PFSK-1 (cell line): ENCODE measurements at regions not wholly inside any gene's neighbourhood (a gene's known extent, or its start where the extent isn't known, plus 50 kb on each side); places are given as distances from the start of the nearest gene placed in this dataset.

Experiments used
- FOXP2 ChIP-seq: optimal IDR thresholded peaks from 2 replicates; pipeline ENCODE3; 2011; ENCODE audit warnings: borderline replicate concordance, control low read depth, inconsistent platforms; ENCODE audit not compliant: insufficient read depth; ENCODE audit errors: extremely low read length, extremely low read depth
- POLR2AphosphoS5 ChIP-seq: IDR thresholded peaks from 2 replicates; pipeline ENCODE4 v1.6.1; 2012; ENCODE audit warnings: low read depth, mild to moderate bottlenecking, control low read depth, low read length, moderate library complexity
- REST ChIP-seq, 2 experiments: IDR thresholded peaks; 2 replicates each; pipeline versions ENCODE4 v1.6.1 to v1.8.0; 2011 to 2012; ENCODE audit warnings: low read depth in 2 of 2, low read length in 2 of 2, control low read depth in 1 of 2, inconsistent platforms in 1 of 2, mild to moderate bottlenecking in 1 of 2, moderate library complexity in 1 of 2; ENCODE audit not compliant: insufficient read depth in 1 of 2
- SIN3A ChIP-seq: IDR thresholded peaks from 2 replicates; pipeline ENCODE4 v1.6.1; 2012; ENCODE audit warnings: mild to moderate bottlenecking, low read length, moderate library complexity, borderline replicate concordance; ENCODE audit not compliant: insufficient read depth
- TAF1 ChIP-seq: IDR thresholded peaks from 2 replicates; pipeline ENCODE4 v1.6.1; 2012; ENCODE audit warnings: low read length, control low read depth, borderline replicate concordance; ENCODE audit not compliant: insufficient read depth

GRCh38 chr9:13575558-13575957 lies 296.1 kb upstream of the MPDZ start:
- no peak for TF ChIP-seq SIN3A
- no peak for TF ChIP-seq REST (IDR thresholded peaks at IDR 0.05; ENCODE audit: insufficient read depth in 1 of 2, low read depth in 2 of 2, low read length in 2 of 2)
- no peak for TF ChIP-seq FOXP2
- TF ChIP-seq TAF1: no peak
- no peak for TF ChIP-seq POLR2AphosphoS5

GRCh38 chr9:13570068-13570974 lies 290.8 kb upstream of the MPDZ start:
- TF ChIP-seq POLR2AphosphoS5 (no peak), REST (IDR thresholded peaks at IDR 0.05; ENCODE audit: insufficient read depth in 1 of 2, low read depth in 2 of 2, low read length in 2 of 2) (no peak), SIN3A (no peak), TAF1 (no peak), FOXP2 (no peak)

- TF ChIP-seq FOXP2 (no peak), POLR2AphosphoS5 (no peak), TAF1 (no peak), REST (IDR thresholded peaks at IDR 0.05; ENCODE audit: insufficient read depth in 1 of 2, low read depth in 2 of 2, low read length in 2 of 2) (no peak), SIN3A (no peak)
Measured at GRCh38 chr9:13569602-13570067, 290.1 kb upstream of the MPDZ start.

- TF ChIP-seq FOXP2: no peak
- TF ChIP-seq REST (IDR thresholded peaks at IDR 0.05; ENCODE audit: insufficient read depth in 1 of 2, low read depth in 2 of 2, low read length in 2 of 2): no peak
- no peak for TF ChIP-seq POLR2AphosphoS5
- no peak for TF ChIP-seq TAF1
- no peak for TF ChIP-seq SIN3A
Measured at GRCh38 chr9:13568841-13569601, 289.5 kb upstream of the MPDZ start.
